ENCODE measurements at regions not wholly inside any gene's neighbourhood (a gene's known extent, or its start where the extent isn't known, plus 50 kb on each side); places are given as distances from the start of the nearest gene placed in this dataset.

DNA sequence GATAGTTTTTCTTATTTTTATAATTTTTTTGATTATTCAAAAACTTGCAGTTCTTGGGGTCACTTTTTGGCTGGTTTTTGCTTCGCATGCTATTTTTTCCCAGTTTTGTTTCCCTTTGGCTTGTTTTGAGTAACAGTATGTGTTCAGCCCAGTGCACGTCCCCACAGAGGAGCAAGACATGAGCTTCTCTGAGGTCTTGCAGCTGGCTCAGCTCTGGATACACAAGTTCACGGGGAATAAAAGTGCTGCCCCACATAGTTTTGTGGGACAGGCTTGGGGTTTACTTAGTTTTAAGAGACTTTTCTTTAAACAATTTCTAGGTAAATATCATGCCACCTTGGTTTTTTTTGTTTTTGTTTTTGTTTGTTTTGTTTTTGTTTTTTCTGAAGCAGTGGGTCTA, 297.8 kb upstream of the IRX1 start (continued):
- TF ChIP-seq, protein P1, sequence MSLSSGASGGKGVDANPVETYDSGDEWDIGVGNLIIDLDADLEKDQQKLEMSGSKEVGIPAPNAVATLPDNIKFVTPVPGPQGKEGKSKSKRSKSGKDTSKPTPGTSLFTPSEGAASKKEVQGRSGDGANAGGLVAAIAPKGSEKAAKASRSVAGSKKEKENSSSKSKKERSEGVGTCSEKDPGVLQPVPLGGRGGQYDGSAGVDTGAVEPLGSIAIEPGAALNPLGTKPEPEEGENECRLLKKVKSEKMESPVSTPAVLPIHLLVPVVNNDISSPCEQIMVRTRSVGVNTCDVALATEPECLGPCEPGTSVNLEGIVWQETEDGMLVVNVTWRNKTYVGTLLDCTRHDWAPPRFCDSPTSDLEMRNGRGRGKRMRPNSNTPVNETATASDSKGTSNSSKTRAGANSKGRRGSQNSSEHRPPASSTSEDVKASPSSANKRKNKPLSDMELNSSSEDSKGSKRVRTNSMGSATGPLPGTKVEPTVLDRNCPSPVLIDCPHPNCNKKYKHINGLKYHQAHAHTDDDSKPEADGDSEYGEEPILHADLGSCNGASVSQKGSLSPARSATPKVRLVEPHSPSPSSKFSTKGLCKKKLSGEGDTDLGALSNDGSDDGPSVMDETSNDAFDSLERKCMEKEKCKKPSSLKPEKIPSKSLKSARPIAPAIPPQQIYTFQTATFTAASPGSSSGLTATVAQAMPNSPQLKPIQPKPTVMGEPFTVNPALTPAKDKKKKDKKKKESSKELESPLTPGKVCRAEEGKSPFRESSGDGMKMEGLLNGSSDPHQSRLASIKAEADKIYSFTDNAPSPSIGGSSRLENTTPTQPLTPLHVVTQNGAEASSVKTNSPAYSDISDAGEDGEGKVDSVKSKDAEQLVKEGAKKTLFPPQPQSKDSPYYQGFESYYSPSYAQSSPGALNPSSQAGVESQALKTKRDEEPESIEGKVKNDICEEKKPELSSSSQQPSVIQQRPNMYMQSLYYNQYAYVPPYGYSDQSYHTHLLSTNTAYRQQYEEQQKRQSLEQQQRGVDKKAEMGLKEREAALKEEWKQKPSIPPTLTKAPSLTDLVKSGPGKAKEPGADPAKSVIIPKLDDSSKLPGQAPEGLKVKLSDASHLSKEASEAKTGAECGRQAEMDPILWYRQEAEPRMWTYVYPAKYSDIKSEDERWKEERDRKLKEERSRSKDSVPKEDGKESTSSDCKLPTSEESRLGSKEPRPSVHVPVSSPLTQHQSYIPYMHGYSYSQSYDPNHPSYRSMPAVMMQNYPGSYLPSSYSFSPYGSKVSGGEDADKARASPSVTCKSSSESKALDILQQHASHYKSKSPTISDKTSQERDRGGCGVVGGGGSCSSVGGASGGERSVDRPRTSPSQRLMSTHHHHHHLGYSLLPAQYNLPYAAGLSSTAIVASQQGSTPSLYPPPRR (CRISPR knock-in tag; IDR thresholded peaks at IDR 0.05; ENCODE audit: borderline replicate concordance), result no peak
- TF ChIP-seq ZNF3 (CRISPR knock-in tag; IDR thresholded peaks at IDR 0.05), result no peak
- TF ChIP-seq, protein P2, sequence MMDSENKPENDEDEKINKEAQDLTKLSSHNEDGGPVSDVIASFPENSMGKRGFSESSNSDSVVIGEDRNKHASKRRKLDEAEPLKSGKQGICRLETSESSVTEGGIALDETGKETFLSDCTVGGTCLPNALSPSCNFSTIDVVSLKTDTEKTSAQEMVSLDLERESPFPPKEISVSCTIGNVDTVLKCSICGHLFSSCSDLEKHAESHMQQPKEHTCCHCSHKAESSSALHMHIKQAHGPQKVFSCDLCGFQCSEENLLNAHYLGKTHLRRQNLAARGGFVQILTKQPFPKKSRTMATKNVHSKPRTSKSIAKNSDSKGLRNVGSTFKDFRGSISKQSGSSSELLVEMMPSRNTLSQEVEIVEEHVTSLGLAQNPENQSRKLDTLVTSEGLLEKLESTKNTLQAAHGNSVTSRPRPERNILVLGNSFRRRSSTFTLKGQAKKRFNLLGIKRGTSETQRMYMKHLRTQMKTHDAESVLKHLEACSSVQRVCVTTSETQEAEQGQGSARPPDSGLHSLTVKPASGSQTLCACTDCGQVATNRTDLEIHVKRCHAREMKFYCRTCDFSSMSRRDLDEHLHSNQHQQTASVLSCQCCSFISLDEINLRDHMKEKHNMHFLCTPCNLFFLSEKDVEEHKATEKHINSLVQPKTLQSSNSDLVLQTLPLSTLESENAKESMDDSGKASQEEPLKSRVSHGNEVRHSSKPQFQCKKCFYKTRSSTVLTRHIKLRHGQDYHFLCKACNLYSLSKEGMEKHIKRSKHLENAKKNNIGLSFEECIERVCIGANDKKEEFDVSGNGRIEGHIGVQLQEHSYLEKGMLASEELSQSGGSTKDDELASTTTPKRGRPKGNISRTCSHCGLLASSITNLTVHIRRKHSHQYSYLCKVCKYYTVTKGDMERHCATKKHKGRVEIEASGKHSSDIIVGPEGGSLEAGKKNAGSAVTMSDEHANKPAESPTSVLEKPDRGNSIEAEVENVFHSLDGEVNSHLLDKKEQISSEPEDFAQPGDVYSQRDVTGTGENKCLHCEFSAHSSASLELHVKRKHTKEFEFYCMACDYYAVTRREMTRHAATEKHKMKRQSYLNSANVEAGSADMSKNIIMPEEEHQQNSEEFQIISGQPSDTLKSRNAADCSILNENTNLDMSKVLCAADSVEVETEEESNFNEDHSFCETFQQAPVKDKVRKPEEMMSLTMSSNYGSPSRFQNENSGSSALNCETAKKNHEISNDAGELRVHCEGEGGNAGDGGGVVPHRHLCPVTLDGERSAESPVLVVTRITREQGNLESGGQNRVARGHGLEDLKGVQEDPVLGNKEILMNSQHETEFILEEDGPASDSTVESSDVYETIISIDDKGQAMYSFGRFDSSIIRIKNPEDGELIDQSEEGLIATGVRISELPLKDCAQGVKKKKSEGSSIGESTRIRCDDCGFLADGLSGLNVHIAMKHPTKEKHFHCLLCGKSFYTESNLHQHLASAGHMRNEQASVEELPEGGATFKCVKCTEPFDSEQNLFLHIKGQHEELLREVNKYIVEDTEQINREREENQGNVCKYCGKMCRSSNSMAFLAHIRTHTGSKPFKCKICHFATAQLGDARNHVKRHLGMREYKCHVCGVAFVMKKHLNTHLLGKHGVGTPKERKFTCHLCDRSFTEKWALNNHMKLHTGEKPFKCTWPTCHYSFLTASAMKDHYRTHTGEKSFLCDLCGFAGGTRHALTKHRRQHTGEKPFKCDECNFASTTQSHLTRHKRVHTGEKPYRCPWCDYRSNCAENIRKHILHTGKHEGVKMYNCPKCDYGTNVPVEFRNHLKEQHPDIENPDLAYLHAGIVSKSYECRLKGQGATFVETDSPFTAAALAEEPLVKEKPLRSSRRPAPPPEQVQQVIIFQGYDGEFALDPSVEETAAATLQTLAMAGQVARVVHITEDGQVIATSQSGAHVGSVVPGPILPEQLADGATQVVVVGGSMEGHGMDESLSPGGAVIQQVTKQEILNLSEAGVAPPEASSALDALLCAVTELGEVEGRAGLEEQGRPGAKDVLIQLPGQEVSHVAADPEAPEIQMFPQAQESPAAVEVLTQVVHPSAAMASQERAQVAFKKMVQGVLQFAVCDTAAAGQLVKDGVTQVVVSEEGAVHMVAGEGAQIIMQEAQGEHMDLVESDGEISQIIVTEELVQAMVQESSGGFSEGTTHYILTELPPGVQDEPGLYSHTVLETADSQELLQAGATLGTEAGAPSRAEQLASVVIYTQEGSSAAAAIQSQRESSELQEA (IDR thresholded peaks at IDR 0.05; ENCODE audit: low read depth), result no peak
- no peak for TF ChIP-seq ZNF24 (IDR thresholded peaks at IDR 0.05)
- TF ChIP-seq FOXM1 (IDR thresholded peaks at IDR 0.05; ENCODE audit: low read depth), result no peak
- TF ChIP-seq FOXM1 (CRISPR knock-in tag; IDR thresholded peaks at IDR 0.05; ENCODE audit: low read depth), result no peak
- TF ChIP-seq BRD9 (IDR thresholded peaks at IDR 0.05; ENCODE audit: low read depth, partially characterized antibody), result no peak
- TF ChIP-seq SMAD1 (IDR thresholded peaks at IDR 0.05; ENCODE audit: low read depth, low read length, partially characterized antibody), result no peak
- TF ChIP-seq SRF (CRISPR knock-in tag; IDR thresholded peaks at IDR 0.05), result no peak
- no peak for TF ChIP-seq CREB1 (IDR thresholded peaks at IDR 0.05)
- no peak for TF ChIP-seq CREB1 (CRISPR knock-in tag; IDR thresholded peaks at IDR 0.05)
- no peak for TF ChIP-seq TRIM24 (IDR thresholded peaks at IDR 0.05)
